DLD1 (cell line): ENCODE measurements at regions not wholly inside any gene's neighbourhood (a gene's known extent, or its start where the extent isn't known, plus 50 kb on each side); places are given as distances from the start of the nearest gene placed in this dataset.
"Not testable (repeated sequence)": the region's sequence is repeated elsewhere in the genome, so short reads cannot be mapped to it uniquely, and the experiment has no call there.

Experiments used
- in situ Hi-C: cut with HindIII; loops from 2 replicates; pipeline ENCODE4 v1.10.0; 2017; ENCODE audit warnings: low sequenced_read_pairs

- in situ Hi-C loops = no loop called here
Measured at GRCh38 chr9:82052081-82052480, 63.5 kb downstream of the SPATA31D1 start.

GRCh38 chr9:82054264-82055015 is 65.9 kb downstream of the SPATA31D1 start:
- in situ Hi-C loops = no loop called here

GRCh38 chr9:82057805-82058204 is 69.2 kb downstream of the SPATA31D1 start:
- in situ Hi-C loops = no loop called here

GRCh38 chr9:82061801-82062200 is 73.2 kb downstream of the SPATA31D1 start:
- in situ Hi-C loops = not testable (repeated sequence)

GRCh38 chr9:82062245-82062644 is 73.7 kb downstream of the SPATA31D1 start:
- in situ Hi-C loops = no loop called here

GRCh38 chr9:82073551-82074543 is 85.3 kb downstream of the SPATA31D1 start:
- in situ Hi-C loops = no loop called here

- in situ Hi-C loops = no loop called here
Measured at GRCh38 chr9:82080265-82080664, 91.7 kb downstream of the SPATA31D1 start.

GRCh38 chr9:82081496-82081895 is 92.9 kb downstream of the SPATA31D1 start:
- in situ Hi-C loops = no loop called here

- in situ Hi-C loops = no loop called here
Measured at GRCh38 chr9:82082563-82082962, 94.0 kb downstream of the SPATA31D1 start.

- in situ Hi-C loops = no loop called here
Measured at GRCh38 chr9:82088591-82088990, 100.0 kb downstream of the SPATA31D1 start.

GRCh38 chr9:82090046-82090445 is 101.5 kb downstream of the SPATA31D1 start:
- in situ Hi-C loops = no loop called here

- in situ Hi-C loops = no loop called here
Measured at GRCh38 chr9:82091100-82091499, 102.5 kb downstream of the SPATA31D1 start.

- in situ Hi-C loops = no loop called here
Measured at GRCh38 chr9:82091610-82092009, 103.0 kb downstream of the SPATA31D1 start.

GRCh38 chr9:82101475-82101874 is 112.9 kb downstream of the SPATA31D1 start:
- in situ Hi-C loops = no loop called here

- in situ Hi-C loops = no loop called here
Measured at GRCh38 chr9:82104252-82104651, 115.7 kb downstream of the SPATA31D1 start.

GRCh38 chr9:82105729-82106128 is 117.2 kb downstream of the SPATA31D1 start:
- in situ Hi-C loops = no loop called here

GRCh38 chr9:82106536-82106935 is 118.0 kb downstream of the SPATA31D1 start:
- in situ Hi-C loops = no loop called here

- in situ Hi-C loops = no loop called here
Measured at GRCh38 chr9:82108474-82108873, 119.9 kb downstream of the SPATA31D1 start.

GRCh38 chr9:82108941-82109340 is 120.4 kb downstream of the SPATA31D1 start:
- in situ Hi-C loops = no loop called here

GRCh38 chr9:82109626-82110025 is 121.1 kb downstream of the SPATA31D1 start:
- in situ Hi-C loops = no loop called here

- in situ Hi-C loops = no loop called here
Measured at GRCh38 chr9:82110881-82111280, 122.3 kb downstream of the SPATA31D1 start.

- in situ Hi-C loops = no loop called here
Measured at GRCh38 chr9:82115331-82115730, 126.8 kb downstream of the SPATA31D1 start.
